Glutamatergic neuron (in vitro differentiated cells): ENCODE measurements at regions not wholly inside any gene's neighbourhood (a gene's known extent, or its start where the extent isn't known, plus 50 kb on each side); places are given as distances from the start of the nearest gene placed in this dataset.
A peak's percentile ranks its signal among the peaks of the same experiment; 100 is the strongest.
"Not testable (repeated sequence)": the region's sequence is repeated elsewhere in the genome, so short reads cannot be mapped to it uniquely, and the experiment has no call there.

Source experiments
- DNase-seq: peaks from one replicate; pipeline ENCODE4 v3.0.0; 2022
- H3K27ac Mint-ChIP-seq: one replicate; pipeline ENCODE4 v1.8.0; 2020; ENCODE audit warnings: mild to moderate bottlenecking, mixed read lengths, inconsistent platforms; ENCODE audit not compliant: unreplicated experiment
- H3K27me3 Mint-ChIP-seq: one replicate; pipeline ENCODE4 v1.8.0; 2020; ENCODE audit warnings: mild to moderate bottlenecking, moderate library complexity, mixed read lengths, inconsistent platforms; ENCODE audit not compliant: unreplicated experiment
- H3K36me3 Mint-ChIP-seq: one replicate; pipeline ENCODE4 v1.8.0; 2020; ENCODE audit warnings: mild to moderate bottlenecking, mixed read lengths, inconsistent platforms; ENCODE audit not compliant: unreplicated experiment
- H3K4me1 Mint-ChIP-seq: one replicate; pipeline ENCODE4 v1.8.0; 2020; ENCODE audit warnings: mild to moderate bottlenecking, low read depth, mixed read lengths, inconsistent platforms; ENCODE audit not compliant: unreplicated experiment
- H3K4me3 Mint-ChIP-seq: one replicate; pipeline ENCODE4 v1.8.0; 2020; ENCODE audit warnings: mild to moderate bottlenecking, mixed read lengths, inconsistent platforms; ENCODE audit not compliant: unreplicated experiment
- H3K9me3 Mint-ChIP-seq: one replicate; pipeline ENCODE4 v1.8.0; 2020; ENCODE audit warnings: mild to moderate bottlenecking, moderate library complexity, mixed read lengths, inconsistent platforms; ENCODE audit not compliant: unreplicated experiment
- TF ChIP-seq, protein P1 (sequence below): fragments of 200-600 bp; sonication (generic); IDR thresholded peaks from one replicate; pipeline ENCODE4 v1.5.0; 2021; ENCODE audit not compliant: partially characterized antibody, unreplicated experiment

DNA sequence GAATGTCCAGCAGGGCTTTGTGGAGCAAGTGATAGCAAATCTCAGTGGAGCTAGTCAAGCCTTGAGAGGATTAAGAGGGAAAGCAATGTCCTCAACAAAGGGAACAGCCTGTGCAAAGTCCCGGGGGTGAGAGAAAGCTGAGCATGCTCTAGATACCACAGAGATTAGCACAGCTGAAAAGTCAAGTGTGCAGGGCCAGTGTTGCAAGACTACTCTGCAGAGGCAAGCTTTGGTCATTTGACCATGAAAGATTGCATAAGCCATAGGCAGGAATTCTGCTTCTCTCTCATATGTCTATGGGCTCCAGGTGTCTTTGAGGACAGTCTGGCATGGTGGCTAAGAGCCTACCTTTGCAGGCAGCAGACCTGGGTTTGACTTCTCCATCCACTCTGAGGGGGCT lies 181.0 kb upstream of the JUN start:
- TF ChIP-seq, protein P1, sequence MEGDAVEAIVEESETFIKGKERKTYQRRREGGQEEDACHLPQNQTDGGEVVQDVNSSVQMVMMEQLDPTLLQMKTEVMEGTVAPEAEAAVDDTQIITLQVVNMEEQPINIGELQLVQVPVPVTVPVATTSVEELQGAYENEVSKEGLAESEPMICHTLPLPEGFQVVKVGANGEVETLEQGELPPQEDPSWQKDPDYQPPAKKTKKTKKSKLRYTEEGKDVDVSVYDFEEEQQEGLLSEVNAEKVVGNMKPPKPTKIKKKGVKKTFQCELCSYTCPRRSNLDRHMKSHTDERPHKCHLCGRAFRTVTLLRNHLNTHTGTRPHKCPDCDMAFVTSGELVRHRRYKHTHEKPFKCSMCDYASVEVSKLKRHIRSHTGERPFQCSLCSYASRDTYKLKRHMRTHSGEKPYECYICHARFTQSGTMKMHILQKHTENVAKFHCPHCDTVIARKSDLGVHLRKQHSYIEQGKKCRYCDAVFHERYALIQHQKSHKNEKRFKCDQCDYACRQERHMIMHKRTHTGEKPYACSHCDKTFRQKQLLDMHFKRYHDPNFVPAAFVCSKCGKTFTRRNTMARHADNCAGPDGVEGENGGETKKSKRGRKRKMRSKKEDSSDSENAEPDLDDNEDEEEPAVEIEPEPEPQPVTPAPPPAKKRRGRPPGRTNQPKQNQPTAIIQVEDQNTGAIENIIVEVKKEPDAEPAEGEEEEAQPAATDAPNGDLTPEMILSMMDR: no peak
- H3K36me3 Mint-ChIP-seq: peaks cover 11% of the 10 kb centered on the region
- DNase-seq: no peak
- no peak overlapping the region for H3K27ac Mint-ChIP-seq
- H3K4me1 Mint-ChIP-seq: no peaks in the 10 kb centered on the region
- H3K27me3 Mint-ChIP-seq: peaks cover 1% of the 10 kb centered on the region
- H3K9me3 Mint-ChIP-seq: peaks cover 2% of the 10 kb centered on the region
- no peak overlapping the region for H3K4me3 Mint-ChIP-seq

DNA sequence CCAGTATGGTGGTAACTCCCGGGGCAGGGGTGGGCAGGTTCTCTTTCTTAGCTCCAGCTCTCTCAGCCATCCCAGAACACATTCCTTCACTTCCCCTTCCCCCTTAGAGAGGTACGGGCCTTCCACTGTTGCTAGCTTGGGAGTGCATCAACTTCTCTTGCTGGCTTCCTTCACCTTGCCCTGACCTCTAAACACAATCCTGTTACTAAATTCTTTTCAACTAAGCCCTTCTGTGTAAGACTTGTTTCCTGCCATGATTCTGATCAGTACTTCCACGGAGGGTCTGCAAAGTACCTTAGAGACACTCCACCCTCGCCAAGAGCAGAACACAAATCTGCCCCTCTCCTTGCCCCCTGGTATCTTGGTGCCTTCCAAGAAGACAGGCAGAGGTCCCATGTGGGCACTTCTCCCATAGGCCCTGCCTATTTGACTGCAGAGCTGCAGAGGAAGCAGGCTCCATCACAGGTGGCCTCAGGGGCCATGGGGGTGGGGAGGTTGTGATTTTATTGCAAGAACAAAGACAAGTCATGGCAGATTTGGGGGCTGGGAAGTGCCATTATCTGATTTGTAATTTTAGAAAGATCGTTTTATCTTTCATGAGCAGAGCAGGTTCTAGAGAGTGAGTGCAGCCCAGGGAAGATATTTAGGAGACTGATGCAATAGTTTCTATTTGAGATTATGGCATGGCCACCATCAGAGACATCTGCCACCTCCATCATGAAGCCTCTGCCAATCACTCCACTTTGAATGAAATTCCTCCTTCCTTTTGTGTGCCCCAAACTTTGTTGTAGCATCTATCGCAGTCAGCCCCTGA lies 182.5 kb upstream of the JUN start:
- no peaks in the 10 kb centered on the region for H3K9me3 Mint-ChIP-seq
- H3K27ac Mint-ChIP-seq: no peak overlapping the region
- H3K4me3 Mint-ChIP-seq: peak overlapping the region; percentile 52
- TF ChIP-seq, protein P1: no peak
- no peaks in the 10 kb centered on the region for H3K4me1 Mint-ChIP-seq
- no peaks in the 10 kb centered on the region for H3K27me3 Mint-ChIP-seq
- H3K36me3 Mint-ChIP-seq: peaks cover 3% of the 10 kb centered on the region
- no peak for DNase-seq

DNA sequence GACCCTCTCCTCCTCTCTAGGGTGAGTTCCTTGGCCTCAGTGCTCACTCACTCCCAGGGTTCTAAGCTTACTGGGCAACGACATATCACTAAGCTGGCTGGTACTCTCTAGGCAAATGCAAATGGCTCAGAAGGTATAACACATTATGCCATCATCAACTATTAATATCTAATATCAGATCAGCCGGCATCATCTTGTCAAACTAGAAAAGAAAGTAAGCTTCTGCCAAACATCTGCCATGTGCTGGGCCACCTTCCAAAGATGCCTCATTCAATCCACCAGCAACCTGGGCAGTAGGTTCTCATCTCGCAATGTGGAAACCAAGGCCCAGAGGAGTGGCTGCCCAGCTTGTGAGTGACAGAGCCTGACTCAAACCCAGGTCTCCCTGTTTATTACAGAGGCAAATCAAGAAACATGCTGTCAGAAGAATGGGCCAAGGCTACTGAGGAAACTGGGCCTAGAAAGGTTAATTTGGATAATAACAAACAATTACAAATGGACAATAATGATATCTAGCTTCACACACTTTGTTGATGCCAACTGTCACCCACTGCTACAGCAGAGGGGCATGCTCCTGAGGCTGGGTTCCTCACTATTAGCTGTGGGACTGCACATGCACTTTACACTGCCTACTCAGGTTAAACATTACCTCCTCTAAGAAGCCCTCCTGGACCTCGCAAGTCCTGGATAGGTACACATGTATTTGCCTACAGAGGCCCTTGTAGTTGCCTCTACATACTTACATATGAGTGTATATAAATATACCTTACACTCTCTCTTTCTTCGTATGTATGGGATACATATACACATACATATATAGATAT lies 183.3 kb upstream of the JUN start:
- no peak for DNase-seq
- TF ChIP-seq, protein P1: no peak
- Mint-ChIP-seq H3K36me3 (no peaks in the 10 kb centered on the region), H3K9me3 (no peaks in the 10 kb centered on the region), H3K27me3 (no peaks in the 10 kb centered on the region), H3K4me3 (no peak overlapping the region), H3K27ac (no peak overlapping the region), H3K4me1 (no peaks in the 10 kb centered on the region)

DNA sequence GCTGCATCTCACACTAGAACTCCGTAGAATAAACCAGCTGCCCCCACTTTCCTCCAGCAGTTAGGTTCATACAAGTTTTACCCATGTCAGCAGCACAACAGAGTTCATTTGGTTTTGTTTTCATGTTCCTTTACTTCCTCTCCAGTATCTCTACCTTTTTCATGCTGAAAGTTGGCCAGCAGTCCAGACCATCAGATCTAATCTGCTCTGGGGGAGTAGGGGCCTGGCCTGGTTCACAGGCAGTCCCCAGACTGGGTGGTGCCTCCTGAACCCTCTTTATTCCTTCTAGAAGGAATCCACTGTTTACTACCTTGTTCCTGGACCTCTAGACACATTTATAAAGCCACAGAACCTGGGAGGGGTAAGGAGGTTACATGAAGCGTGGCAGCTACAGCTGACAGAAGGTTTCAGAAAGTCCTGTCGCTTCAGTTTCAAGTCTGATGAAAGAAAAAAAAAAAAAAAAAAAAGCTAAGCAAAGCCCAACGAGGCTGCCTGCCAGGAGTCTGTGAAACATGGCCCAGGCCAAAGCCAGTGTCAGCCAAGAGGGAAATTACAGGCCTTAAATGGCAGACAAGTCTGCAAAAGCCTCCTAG lies 184.6 kb upstream of the JUN start:
- no peak for DNase-seq
- Mint-ChIP-seq H3K27me3 (no peaks in the 10 kb centered on the region), H3K4me1 (peaks cover 5% of the 10 kb centered on the region), H3K4me3 (no peak overlapping the region), H3K27ac (no peak overlapping the region), H3K36me3 (no peaks in the 10 kb centered on the region), H3K9me3 (no peaks in the 10 kb centered on the region)
- TF ChIP-seq, protein P1: no peak

DNA sequence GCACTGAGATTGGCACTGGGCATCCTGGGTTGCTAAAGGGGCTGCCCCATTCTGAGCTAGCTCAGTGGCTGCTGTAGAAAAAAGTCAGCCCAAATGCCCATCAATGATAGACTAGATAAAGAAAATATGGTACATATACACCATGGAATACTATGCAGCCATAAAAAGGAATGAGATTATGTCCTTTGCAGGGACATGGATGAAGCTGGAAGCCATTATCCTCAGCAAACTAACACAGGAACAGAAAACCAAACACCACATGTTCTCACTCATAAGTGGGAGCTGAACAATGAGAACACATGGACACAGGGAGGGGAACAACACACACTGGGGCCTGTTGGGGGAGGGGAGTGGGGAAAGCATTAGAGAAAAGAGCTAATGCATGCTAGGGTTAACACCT lies 185.3 kb upstream of the JUN start:
- H3K4me3 Mint-ChIP-seq, H3K36me3 Mint-ChIP-seq, H3K4me1 Mint-ChIP-seq, H3K9me3 Mint-ChIP-seq, H3K27me3 Mint-ChIP-seq, DNase-seq, H3K27ac Mint-ChIP-seq: not testable (repeated sequence)
